ENCODE measurements at regions not wholly inside any gene's neighbourhood (a gene's known extent, or its start where the extent isn't known, plus 50 kb on each side); places are given as distances from the start of the nearest gene placed in this dataset.
"Not testable (repeated sequence)": the region's sequence is repeated elsewhere in the genome, so short reads cannot be mapped to it uniquely, and the experiment has no call there.

DNA sequence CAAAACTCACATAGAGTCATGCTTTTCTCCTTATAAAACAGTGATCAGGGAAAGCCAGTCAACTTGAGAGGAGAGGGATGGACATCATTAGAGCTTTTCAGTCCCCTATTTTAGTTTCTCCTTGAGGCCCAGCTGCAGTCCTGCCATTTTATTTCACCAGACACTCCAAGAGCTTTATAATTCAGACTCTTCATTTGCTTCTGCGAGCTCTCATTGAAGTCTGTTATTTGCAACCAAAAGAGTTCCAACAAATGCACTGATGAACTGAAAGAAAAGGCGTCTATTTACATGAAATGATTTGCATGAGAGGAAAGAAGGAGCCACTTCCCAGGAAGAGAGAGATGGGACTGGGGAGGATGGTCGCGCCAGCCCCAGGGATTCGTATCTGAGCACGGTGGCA lies 86.8 kb downstream of the NDUFA12 start:
- Histone ChIP-seq H3K4me3 (replicated peaks in 1 of 3) (no peak overlapping the region), H3K4me1 (no peaks in the 10 kb centered on the region), H3K27ac (no peak overlapping the region), H3K9me3 (no peaks in the 10 kb centered on the region), H3K27me3 (no peaks in the 10 kb centered on the region), H3K36me3 (no peaks in the 10 kb centered on the region)
- WGBS, 2 donors, result 90 to 92% methylated on average over 6 of the region's 6 CpGs
- intact Hi-C loops (cut with DNase I), result no loop called here
- TF ChIP-seq, protein P1, sequence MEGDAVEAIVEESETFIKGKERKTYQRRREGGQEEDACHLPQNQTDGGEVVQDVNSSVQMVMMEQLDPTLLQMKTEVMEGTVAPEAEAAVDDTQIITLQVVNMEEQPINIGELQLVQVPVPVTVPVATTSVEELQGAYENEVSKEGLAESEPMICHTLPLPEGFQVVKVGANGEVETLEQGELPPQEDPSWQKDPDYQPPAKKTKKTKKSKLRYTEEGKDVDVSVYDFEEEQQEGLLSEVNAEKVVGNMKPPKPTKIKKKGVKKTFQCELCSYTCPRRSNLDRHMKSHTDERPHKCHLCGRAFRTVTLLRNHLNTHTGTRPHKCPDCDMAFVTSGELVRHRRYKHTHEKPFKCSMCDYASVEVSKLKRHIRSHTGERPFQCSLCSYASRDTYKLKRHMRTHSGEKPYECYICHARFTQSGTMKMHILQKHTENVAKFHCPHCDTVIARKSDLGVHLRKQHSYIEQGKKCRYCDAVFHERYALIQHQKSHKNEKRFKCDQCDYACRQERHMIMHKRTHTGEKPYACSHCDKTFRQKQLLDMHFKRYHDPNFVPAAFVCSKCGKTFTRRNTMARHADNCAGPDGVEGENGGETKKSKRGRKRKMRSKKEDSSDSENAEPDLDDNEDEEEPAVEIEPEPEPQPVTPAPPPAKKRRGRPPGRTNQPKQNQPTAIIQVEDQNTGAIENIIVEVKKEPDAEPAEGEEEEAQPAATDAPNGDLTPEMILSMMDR (IDR thresholded peaks at IDR 0.05), result no peak
- no peak for TF ChIP-seq POLR2A (IDR thresholded peaks at IDR 0.05)
- DNase-seq, result no peak

DNA sequence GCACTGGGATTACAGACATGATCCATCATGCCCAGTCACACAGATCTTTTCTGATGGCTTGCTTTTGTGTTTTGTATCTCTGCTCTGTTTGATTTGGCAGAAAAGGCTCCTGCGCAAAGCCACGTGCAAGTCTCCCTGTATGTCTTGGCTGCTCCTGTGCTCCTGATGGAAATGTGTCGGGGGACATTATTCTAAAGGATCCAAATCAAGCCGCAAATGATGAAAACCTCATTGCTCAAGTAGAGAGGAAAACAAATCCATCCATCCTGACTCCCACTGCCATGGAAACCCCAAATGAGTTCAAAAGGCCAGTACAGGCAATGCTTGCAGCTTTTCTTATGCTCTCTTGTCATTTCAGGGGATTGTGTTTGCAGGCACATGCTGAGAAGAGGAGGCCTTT lies 93.8 kb downstream of the NDUFA12 start:
- Histone ChIP-seq H3K4me3 (replicated peaks in 1 of 3) (no peak overlapping the region), H3K9me3 (no peaks in the 10 kb centered on the region), H3K36me3 (no peaks in the 10 kb centered on the region), H3K27me3 (no peaks in the 10 kb centered on the region), H3K4me1 (no peaks in the 10 kb centered on the region), H3K27ac (no peak overlapping the region)
- intact Hi-C loops (cut with DNase I), result no loop called here
- WGBS, 2 donors, result 69 to 83% methylated on average over 4 of the region's 4 CpGs
- TF ChIP-seq POLR2A (IDR thresholded peaks at IDR 0.05), result no peak
- TF ChIP-seq, protein P1 (IDR thresholded peaks at IDR 0.05), result no peak
- DNase-seq, result no peak

DNA sequence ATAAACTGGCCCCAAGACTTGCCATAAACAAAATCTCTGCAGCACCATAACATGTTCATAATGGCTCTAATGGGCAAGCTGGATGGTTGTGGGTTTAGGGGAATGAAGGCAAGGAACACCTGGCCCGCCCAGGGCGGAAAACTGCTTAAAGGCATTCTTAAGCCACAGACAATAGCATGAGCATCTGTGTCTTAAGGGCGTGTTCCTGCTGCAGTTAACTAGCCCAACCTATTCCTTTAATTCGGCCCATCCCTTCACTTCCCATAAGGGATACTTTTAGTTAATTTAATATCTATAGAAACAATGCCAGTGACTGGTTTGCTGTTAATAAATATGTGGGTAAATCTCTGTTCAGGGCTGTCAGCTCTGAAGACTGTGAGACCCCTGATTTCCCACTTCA lies 97.7 kb downstream of the NDUFA12 start:
- DNase-seq; H3K36me3 ChIP-seq; H3K27ac ChIP-seq; H3K9me3 ChIP-seq; H3K4me3 ChIP-seq (replicated peaks in 1 of 3); H3K4me1 ChIP-seq; H3K27me3 ChIP-seq; intact Hi-C loops (cut with DNase I): not testable (repeated sequence)
- 97 to 99% methylated on average over 4 of the region's 4 CpGs for WGBS, 2 donors

DNA sequence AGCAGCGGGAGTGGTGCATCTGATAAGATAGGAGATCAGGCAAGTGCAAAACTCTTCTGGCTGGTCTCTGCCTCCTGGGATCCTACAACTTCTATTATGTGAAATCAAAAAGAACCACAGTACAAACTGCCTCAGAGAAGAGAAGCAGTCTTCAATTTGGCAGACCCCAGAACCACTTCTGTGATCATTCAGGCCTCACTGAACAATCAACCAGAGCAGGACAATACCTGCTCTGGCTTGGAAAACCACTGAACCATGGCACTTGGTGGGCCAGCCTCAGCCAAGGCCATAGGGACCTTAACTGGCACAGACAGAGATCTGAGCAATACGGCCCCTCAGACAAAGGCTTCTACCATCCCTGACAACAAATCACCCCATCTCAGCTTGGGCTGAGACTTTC lies 103.0 kb downstream of the NDUFA12 start:
- peak; percentile 61 to 68 for DNase-seq
- Histone ChIP-seq H3K4me1 (peaks cover 9 to 12% of the 10 kb centered on the region in 2 donors), H3K9me3 (no peaks in the 10 kb centered on the region), H3K4me3 (replicated peaks in 1 of 3) (no peak overlapping the region), H3K36me3 (no peaks in the 10 kb centered on the region), H3K27ac (peak overlapping the region in 2 of 3 donors; percentile 9 to 15), H3K27me3 (no peaks in the 10 kb centered on the region)
- no peak for TF ChIP-seq POLR2A (IDR thresholded peaks at IDR 0.05)
- TF ChIP-seq, protein P1 (IDR thresholded peaks at IDR 0.05), result no peak
- 10 to 42% methylated on average over 2 of the region's 2 CpGs for WGBS, 2 donors
- intact Hi-C loops (cut with DNase I), result no loop called here

DNA sequence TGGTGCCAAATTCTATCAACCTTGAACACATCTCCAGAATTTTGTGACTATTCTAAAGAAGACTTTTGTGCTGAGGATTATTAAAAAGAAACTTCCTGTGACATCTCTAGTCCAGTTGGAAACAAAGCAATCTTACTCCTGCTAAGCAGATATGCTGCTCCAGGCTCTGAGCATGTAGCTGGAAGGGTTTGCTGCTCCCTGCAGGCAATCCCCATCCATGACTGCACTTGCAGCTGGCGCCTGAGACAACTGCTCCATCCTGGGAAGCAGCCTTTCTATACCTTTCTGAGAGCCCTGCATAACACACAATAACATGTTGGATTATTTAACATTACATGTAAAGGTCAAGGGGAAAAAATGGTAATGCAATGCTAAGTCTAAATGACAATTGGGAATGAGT lies 105.1 kb downstream of the NDUFA12 start:
- no peaks in the 10 kb centered on the region for H3K9me3 ChIP-seq
- H3K36me3 ChIP-seq, result no peaks in the 10 kb centered on the region
- H3K27ac ChIP-seq, result no peak overlapping the region
- no peak for DNase-seq
- H3K27me3 ChIP-seq, result no peaks in the 10 kb centered on the region
- H3K4me1 ChIP-seq, result peaks cover 9 to 12% of the 10 kb centered on the region in 2 donors
- TF ChIP-seq, protein P1 (IDR thresholded peaks at IDR 0.05), result peak in 1 of 6 experiments; percentile 6
- TF ChIP-seq POLR2A (IDR thresholded peaks at IDR 0.05), result no peak
- no peak overlapping the region for H3K4me3 ChIP-seq (replicated peaks in 1 of 3)
- intact Hi-C loops (cut with DNase I), result no loop called here
- WGBS, 2 donors, result 83 to 100% methylated on average over 1 of the region's 1 CpG
